Vagina (tissue), 2 donors: ENCODE measurements at regions not wholly inside any gene's neighbourhood (a gene's known extent, or its start where the extent isn't known, plus 50 kb on each side); places are given as distances from the start of the nearest gene placed in this dataset.

Experiments
- CTCF ChIP-seq, 3 experiments: fragments of 450-650 bp in 2 of 3; fragments of 200-600 bp in 1 of 3; sonication (generic) in 1 of 3; IDR thresholded peaks; one replicate each; pipeline ENCODE4 v1.5.1; 2017 to 2019; ENCODE audit warnings: antibody characterized with exemption in 3 of 3, mild to moderate bottlenecking in 2 of 3, moderate library complexity in 2 of 3
- POLR2A ChIP-seq, 2 donors: fragments of 450-650 bp; IDR thresholded peaks; one replicate each; pipeline ENCODE4 v1.6.1; 2017; ENCODE audit warnings: antibody characterized with exemption in 2 of 2, mild to moderate bottlenecking in 2 of 2, moderate library complexity in 2 of 2
- POLR2AphosphoS5 ChIP-seq, 2 donors: sonication (generic); formaldehyde crosslinking; IDR thresholded peaks; one replicate each; pipeline ENCODE4 v1.9.0; 2017; ENCODE audit warnings: antibody characterized with exemption in 2 of 2, mild to moderate bottlenecking in 2 of 2, low read depth in 1 of 2; ENCODE audit not compliant: insufficient read depth in 1 of 2

- TF ChIP-seq CTCF (IDR thresholded peaks at IDR 0.05): no peak
- TF ChIP-seq POLR2A (IDR thresholded peaks at IDR 0.05): no peak
- TF ChIP-seq POLR2AphosphoS5 (IDR thresholded peaks at IDR 0.05; ENCODE audit: insufficient read depth in 1 of 2, low read depth in 1 of 2): no peak
These were observed 97.9 kb downstream of the SOD2 start for GRCh38 chr6:159595173-159595572.
